HG03460 (cell line): ENCODE measurements at regions not wholly inside any gene's neighbourhood (a gene's known extent, or its start where the extent isn't known, plus 50 kb on each side); places are given as distances from the start of the nearest gene placed in this dataset.

ENCODE experiments used
- ATAC-seq: cut with Tn5 transposase; IDR thresholded peaks from one replicate; pipeline ENCODE4 v1.9.1; 2021; ENCODE audit not compliant: unreplicated experiment

DNA sequence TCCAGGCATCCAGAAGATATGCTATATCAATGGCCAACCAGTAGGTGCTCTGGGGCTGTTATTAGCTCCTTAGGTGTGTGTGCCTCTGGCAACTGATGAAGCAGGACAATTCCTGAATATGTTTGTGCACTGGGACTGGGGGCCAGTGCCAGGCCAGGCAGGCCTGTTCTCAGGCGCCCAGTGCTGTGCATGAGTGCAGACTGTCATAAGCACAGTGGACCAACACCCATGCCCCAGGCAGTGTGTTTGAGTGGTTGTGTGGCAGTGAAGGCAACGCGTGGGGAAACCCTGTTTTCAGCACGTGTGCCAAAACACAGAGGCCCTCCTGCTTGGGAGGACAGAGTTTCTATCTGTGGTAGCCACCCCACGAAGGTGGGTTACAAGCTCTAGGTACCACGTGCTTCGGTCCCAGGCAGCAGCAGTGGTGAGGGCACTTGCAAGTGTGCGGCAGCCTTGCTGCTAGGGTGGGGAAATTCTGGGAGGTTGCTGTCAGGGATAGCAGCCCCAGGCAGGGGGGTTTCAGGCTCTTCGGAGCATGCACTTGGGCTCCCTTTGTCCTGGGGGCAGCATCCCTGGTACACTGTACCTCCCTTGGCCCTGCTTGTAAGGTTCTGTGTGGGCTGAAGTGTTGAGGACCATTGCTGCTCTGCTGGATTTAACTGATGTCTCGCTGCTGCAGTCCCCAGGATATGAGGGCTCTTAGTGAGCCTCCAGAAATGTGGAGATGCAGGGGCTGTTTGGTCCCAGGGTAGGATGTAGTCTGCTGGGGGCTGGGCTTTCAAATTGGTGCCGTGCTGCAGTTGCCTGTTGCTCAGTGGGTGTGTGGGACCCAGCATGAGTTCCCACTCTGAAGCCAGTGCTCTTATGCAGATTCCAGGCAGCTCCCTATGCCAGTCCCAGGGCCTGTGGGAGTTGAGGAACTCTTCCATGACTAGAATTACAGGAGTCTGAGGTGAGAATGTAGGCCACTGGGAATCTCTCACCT is 280.9 kb downstream of the RPRM start:
- ATAC-seq = no peak

DNA sequence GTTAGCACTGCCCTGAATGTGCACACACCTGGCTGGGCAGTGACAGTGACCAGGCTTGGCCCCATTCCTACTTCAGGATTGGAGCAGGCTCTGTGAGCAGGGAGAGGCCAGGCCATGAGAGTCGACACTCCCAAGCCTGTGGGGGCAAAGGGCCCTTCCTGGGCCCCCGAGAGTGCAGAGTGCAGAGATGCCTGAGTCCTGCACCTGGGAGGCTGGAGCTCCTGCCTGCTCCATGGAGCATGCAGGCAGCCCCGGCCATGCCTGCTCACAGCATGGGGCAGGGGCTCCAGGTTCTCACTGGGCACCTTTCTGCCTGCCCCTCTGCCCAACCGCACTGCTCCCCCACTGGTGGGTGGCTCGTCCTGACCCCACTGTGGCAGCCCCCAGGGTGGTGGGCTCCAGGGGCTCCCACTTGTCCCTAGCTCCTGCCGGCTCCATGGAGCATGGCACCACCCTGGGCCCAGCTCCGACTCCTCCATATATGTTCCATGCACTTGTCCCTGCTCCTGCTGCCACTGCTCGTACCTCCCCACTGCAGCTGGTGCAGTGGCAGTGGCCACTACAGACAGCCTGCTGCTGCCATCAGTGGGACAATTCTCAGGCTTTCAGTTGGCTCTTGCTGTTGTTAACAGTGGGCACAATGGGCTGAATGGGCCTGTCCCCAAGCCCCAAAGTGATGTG is 282.0 kb downstream of the RPRM start:
- ATAC-seq = no peak

DNA sequence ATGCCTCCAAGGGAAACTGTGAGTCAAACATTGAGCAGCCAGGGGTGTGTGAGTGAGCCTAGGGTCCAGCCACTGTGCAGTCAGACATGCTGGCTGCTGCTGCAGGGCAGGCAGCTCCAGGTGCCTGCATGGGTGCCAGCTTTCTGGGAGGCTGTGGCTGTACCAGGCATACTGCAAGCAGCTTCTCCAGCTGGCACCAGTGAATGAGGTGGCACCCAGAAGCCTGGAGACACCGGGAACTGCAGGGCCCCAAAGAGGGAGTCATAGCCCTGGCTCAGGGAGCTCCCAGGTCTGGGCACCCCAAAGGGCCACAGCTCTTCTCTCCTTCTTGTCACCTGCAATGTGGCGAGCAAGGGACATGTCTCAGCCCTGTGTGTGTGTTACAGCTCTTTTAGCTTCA is 283.2 kb downstream of the RPRM start:
- no peak for ATAC-seq

DNA sequence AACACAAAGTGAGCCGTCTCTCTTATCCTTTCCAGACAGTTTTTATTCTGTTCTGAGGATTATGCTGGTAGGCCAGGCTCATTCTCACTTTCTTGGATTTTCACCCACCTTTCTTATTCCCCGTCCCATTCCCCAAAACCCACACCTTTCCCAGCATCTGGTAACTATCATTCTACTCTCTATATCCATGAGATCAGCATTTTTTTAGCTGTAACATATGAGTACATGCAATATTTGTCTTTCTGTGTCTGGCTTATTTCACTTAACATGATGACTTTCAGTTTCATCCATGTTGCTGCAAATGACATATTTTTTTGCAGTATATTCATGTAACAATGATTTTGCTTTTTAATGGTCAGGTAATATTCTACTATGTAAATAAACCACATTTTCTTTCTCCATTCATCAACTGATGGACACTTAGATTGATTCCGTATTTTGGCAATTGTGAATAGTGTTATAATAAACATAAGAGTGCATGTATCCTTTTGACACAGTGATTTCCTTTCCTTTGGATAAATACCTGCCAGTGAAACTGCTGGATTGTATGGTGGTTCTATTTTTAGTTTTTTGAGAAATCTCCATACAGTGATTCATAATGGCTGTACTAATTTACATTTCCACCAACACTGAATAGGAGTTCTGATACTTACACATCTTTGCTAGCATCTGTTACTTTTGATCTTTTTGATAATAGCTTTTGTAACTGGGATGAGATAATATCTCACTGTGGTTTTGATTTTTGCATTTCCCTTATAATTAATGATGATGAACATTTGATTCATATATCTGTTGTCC is 289.3 kb downstream of the RPRM start:
- ATAC-seq = no peak

DNA sequence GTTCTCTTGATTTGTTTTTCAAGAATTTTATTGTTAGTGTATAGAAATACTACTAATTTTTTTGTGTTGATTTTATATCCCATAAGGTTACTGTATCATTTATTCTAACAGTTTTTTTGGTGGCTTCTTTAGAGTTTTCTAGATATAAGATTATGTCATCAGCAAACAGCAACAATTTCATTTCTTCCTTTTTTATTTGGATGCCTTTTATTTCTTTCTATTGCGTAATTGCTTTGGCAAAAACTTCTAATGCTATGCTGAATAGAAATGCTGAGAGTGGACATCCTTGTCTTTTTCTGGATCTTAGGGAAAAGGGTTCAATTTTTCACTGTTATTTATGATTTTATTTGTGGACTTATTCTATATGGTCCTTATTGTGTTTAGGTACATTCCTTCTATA is 298.8 kb downstream of the RPRM start:
- ATAC-seq = no peak

DNA sequence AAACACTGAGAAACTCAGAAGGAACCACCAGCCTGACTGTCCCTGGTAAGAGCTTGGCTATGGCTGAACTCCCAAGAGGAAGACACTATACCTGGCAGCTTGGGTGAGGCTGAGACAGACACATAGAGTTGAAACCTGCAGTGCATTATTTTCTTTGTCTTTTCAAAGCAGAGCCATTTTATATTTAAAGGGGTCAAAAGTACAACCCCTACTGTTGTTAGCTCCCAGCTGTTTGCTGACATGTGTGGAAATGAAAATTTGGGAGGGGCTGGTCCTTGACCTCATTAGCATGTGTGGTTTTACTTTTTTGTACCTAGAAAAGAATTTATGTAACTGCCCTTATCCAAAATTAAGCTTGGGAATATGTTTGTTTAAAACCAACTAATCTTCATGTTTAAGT is 309.0 kb downstream of the RPRM start:
- no peak for ATAC-seq

DNA sequence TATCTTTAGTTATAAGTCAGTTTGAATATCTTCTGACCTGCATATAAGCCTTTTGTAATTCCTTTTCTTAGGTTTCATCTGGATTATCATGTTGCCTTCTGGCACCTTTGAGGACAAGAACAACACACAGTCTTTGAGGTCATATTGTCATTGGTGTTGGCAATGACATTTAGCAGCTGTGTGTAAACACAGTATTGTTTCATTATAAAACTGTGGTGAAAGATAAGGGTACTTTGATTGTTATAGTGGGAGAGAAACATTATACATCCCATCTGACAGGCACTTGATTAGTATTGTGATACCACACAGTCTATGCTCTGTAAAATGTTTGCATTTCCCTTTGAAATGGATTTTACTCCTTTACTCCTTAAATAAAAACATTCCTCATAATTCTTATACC is 313.5 kb downstream of the RPRM start:
- ATAC-seq = no peak

DNA sequence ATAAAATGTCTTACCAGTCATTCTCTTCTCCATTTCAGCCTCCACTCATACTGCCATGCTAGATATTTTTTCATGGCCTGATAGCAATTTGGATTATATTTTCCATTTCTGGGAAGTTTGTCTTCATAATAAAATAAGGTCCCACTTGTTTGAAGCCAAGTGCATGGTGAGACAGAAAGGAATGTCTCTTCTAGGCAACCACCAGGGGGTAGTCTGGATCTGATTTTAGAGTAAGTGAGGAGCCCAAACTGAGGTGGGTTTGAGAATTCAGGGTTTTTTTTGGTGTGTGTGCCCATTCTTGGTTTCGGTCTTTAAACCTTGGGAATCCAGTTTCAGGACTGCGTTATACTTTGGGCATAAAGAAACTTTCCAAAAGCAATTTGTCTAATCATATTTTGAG is 315.5 kb downstream of the RPRM start:
- ATAC-seq = no peak

DNA sequence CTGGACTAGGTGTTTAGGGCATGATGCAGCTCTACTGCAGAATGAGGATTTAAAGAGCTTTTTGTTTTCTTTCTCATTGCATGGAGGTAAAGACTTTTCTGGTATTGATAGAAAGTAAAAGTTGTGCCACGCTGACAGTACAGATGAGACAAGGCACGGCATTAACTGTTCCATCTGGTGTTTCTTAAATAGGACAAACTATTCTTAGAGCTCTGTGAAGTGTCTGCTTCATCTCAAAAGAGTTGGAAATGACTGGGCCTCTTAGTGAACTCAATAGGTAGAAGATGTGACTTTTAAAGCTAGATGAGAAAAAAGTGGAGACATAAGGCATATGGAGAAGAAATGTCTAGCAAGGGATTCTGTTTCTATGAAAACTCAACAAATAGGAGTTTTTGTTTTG is 321.8 kb downstream of the RPRM start:
- ATAC-seq = no peak

DNA sequence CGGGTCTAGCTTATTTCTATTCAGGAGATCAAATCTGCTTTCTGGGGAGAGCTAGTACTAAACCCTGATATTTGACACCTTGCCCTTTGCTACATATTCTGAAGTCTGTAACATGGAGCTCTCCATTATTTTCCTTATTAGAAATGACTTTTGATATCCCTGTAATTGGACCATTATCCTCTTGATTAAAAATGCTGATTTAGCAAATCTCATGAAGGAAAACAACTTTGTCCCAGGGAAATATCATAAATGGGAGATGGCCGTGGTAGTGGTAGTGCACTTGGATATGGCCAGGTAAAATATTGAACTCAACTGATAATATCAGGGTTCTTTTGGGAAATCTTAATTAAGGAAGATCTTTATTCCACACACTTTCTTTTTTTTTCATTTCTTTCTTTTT is 326.5 kb downstream of the RPRM start:
- no peak for ATAC-seq

DNA sequence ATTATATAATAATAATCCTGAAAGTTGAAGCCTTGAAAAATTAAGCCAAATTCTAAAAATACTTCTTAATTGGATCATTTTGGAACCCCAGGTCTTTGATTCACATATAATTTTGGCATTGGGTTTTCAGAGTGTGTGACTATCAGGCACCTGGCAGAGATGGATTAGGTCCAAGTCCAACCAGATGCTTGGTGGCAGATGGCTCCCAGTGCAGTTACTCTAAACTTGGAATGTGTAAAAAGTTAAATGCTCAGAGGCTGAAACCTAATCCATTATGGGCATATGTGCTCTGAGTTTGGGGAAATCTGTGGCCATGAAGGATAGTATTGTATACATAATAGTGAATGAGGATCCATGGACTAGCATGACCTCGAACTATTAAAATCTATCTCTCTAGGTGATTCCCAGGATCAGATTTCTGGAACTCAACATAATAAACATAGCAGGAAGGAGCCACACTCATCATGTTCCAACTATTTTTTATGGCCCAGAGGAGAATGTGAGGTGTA is 333.0 kb downstream of the RPRM start:
- ATAC-seq = no peak

DNA sequence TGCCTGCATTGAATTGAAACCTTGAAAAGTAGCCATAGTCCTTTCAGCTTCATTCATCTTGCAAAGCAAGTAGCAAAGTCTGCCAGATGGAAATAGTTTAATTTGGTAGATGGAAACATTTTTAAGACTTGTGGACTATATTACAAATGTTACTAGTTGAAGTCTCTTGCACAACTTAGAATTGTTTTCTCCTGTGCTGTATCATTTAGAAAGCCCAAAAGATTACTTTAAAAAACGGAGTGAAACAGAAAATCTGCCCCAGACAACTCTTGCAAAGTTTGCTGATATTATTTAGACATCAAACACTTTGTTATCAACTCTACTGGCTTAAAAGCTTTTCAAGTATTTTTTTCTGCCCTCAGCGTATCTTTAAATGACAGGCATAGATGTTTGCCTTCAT is 335.0 kb downstream of the RPRM start:
- ATAC-seq = no peak

DNA sequence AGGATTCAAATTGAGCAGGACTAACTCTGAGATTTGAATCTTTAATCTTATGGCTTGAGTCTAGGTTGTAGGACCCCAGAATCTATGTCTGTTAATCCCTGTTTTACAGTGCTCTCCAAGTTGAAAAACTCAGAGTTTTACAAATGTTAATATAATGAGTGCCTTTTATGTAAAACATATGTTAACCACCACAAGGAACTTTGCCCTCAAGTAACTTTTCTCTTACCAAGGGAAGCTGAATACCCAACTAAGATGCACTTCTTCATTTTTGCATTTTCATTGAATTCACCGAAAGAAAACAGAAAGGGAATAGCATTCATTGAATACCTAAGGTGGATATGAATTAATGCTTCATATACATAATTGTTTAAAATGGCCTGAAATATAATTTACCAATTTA is 338.1 kb downstream of the RPRM start:
- no peak for ATAC-seq

DNA sequence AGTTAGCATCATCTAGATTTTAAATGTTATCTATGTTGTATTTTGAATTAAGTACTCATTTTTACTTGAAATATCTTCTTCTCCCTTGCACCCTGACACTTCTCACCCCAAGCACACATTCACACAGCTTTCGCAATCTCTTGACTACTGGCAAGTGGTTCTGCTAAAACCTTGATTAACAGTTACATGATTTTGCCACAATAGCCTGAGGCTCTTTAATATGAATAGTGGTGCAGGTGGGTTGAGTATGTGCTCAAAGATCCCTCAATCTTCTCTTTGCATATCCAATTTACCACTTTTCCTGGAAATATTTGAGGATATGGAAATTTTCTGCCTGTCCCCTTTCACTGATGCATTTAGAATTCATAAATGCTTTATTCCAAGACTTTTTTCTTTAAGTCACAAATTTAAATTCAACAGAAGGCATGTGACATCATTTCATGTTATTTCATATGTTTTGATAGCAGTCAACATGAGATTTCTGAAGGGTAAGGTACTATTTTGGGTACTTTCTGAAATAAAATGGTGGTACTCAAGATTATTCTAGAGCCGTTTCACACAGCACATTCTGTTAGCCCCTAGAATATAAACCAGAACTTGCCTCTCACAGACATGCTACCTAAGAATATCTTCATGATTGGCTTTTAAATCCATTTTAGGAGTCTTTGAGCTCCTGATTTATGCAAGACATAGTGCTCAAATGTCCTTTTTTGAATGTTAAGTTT is 339.7 kb downstream of the RPRM start:
- ATAC-seq = no peak

DNA sequence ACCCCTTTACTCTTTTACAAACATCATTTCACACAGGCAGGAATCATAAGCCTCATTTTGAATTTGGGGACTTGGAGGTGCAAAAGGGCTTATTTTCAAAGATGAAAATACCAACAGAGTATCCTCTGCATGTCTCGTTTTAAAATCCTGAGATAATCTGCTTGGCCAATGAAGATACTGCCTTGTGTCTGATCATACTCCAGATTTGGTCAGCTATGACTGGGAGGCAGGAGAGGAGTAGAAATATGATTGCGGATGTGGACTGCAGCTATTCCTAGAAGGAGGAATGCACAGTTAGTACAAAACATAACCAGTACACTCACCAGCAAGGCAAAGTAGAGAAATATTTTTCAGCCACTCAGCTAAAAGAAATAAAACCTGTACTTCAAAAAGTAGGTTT is 342.3 kb downstream of the RPRM start:
- no peak for ATAC-seq

DNA sequence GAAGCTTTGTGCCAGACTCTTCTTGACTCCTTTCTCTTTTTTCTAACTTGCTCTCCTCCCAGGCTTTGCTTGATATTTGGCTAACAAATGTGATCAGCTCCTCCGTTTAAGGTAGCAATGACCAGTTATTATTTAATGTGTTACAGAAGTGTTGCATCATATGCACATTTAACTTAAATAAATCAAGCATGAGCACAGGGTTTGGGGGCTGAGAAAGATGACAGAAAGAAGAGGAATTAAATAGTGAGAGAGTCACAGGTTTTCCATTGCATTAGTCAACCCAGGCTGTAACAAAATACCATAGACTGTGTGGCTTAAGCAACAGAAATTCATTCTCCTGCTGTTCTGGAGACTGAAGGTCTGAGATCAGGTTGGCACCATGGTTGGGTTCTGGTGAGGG is 343.8 kb downstream of the RPRM start:
- ATAC-seq = no peak

DNA sequence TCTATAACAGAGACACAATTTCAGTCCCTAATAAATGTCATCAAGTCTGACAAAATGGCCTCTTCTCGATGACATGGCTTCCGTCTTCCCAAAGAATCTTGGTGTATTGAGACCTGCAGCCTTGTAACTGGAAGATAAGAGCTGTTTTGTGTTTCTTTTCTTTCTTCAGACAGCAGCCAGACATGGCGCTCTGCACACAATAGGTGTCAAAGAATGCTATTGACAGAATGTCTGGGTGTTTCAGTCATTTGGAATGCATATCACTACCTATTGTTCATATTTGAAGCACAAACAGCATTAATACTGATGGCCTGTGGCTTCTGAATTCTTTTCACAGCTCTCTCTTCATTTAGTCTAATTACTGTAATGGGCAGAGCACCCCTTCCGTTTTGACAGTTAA is 344.8 kb downstream of the RPRM start:
- no peak for ATAC-seq

DNA sequence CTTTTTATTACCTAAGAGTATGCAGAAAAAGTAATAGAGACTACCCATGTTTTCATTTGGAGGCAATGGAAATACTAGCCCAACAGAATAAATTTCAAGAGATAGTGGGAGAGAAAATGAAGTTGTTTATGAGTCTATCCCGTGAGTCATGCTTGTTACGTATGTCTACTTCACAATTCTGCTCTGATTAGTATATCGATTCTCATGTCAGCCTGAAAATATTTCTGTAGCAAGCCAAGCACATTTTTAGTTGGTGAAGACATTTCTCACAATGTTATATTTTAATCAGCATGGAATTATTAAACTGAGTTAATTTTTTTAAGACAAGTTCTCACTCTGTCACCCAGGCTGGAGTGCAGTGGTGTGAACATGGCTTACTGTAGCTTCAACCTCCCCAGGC is 346.1 kb downstream of the RPRM start:
- ATAC-seq = no peak

DNA sequence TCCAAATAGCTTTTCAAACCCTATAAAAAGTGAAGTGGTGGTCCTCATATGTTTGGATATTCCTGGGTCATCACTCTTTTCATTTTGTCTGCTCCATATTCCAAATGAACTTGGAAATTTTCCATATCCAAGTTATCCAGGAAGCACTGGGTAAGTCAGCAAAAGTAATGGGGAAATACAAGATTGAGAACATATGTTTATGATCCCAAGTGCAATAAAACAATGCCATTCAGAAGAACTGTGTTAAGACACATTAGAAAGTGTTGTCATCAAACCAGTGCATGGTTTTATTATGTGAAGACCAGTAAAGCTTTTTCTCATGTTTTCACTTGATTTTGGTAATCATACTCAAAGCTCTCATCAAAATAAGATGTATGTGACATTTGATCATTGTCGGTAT is 363.4 kb downstream of the RPRM start:
- no peak for ATAC-seq

DNA sequence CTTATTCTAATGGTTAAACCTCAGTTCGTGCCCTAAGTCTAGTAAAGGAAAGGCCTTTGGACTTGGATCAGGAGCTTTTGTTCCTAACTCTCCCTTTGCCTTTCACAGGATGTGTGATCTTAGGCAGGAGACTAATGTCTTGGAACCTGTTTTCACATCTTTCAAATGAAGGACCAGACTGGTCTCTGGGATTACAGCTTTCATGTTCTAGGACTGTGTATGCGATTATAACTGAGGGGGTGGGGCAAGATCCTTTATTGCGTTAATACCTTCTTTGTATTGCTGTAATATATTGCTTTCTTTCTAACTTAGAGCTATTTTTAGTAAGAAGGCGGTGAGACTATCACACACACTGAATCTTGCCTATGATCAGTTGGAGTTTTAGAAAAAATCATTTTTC is 368.1 kb downstream of the RPRM start:
- no peak for ATAC-seq

DNA sequence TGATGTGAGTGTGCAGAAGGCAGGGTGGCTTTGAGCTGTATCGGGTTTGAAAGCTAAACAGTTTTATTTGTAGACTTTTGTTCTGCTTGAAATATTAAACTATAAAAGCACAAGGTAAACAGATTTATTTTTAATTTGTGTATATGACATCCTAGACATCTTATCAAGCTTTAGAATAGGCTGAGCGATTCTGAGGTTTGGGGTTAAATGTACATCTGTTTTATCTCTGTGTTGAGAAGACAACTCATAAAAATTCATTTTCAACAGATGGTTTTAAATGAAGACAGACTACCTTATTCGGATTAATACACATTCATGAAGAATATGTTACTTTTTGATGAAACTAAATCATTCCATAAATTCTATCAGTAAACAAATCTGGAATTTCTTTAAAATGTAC is 368.8 kb downstream of the RPRM start:
- ATAC-seq = no peak
